SHP77 (cell line): ENCODE measurements at regions not wholly inside any gene's neighbourhood (a gene's known extent, or its start where the extent isn't known, plus 50 kb on each side); places are given as distances from the start of the nearest gene placed in this dataset.
"Not testable (repeated sequence)": the region's sequence is repeated elsewhere in the genome, so short reads cannot be mapped to it uniquely, and the experiment has no call there.

Source experiments
- DNase-seq, 2 experiments: peaks; one replicate each; lab custom pipeline; 2025; lab: John Stamatoyannopoulos, UW

DNA sequence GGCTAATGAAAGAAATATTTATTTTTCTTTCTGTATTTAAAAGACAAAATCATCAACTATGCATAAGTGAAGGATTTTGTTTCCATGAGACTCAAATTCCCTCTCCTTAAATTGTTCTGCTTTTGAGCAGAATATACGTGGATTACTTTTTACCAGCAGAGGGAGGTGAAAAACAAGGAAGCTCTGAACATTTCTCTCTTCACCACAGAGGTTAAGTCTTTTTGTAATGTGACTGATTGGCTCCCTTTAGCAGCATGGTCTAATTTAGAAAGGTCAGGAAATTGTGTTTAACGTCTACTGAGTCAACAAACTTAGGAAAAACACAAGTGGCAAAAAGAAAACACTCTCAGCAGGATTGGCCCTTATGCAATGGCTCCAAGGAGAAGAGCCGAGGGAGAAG is 55.1 kb upstream of the F9 start:
- no peak for DNase-seq

DNA sequence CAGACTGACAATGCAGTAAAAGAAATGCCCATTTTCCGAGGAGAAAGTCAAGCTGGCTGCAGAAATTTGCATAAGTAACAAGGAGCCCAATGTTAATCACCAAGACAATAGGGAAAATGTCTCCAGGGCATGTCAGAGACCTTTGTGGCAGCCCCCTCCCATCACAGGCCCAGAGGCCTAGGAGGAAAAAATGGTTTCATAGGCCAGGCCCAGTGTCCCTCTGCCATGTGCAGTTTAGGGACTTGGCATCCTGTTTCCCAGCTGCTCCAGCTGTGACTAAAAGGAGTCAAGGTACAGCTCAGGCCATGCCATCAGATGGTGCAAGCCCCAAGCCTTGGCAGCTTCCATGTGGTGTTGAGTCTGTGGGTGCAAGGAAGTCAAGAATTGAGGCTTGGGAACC is 68.6 kb upstream of the F9 start:
- not testable (repeated sequence) for DNase-seq

GRCh38 chrX:139454743-139455142 is 75.8 kb upstream of the F9 start:
- no peak for DNase-seq

DNA sequence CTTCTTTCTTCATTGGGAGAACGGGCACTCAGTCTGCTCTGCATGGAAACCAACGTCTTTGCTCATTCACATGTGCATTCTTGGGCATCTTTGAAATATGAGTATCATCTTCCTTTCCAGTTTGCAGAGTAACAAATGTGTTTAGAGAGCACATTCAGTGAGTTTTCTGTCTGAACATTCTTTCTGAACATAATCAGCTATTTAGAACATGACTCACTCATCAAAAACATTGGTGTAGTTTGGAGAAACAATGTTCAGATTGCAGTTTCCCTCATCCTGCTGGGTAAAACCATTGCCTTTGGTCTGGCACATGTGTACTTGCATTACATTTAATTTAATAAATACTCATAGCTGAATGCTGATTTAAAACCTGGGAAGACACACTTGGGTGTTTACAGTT is 81.5 kb upstream of the F9 start:
- DNase-seq, result no peak

DNA sequence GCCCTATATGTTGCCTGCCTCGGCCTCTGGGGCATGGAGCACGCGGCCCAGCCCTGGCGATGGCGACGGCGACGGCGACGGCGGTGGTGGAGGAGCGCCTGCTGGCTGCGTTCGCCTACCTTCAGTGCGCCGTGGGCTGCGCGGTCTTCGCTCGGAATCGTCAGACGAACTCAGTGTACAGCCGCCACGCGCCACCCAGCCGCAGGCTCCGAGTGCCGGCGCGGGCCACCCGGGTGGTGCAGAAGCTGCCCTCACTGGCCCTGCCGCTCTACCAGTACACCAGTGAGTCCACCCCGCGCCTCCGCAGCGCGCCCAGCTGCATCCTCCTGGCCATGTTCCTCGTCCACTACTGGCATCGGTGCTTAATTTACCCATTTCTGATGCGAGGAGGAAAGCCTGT is 83.7 kb upstream of the F9 start:
- no peak for DNase-seq

- no peak for DNase-seq
These were observed 100.6 kb upstream of the F9 start for GRCh38 chrX:139429913-139430312.

DNA sequence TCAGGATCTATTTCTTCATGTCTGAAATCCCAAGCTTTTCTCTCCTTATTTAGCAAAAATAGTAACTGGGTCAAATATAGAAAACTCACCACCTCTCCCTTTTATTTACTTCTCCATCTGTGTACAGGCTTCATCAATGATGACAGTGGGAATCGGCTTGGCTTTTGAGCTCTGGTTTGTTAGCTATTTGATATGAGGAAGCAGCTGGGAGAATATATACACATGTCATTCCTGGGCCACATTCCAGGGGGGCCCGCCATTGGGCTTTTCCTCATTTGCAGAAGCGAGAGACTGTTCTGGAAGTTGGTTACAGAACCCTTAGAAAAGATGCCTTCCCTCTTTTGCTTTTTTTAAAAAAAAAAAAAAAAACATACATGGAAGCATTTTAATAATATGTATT is 107.4 kb upstream of the F9 start:
- DNase-seq, result no peak

DNA sequence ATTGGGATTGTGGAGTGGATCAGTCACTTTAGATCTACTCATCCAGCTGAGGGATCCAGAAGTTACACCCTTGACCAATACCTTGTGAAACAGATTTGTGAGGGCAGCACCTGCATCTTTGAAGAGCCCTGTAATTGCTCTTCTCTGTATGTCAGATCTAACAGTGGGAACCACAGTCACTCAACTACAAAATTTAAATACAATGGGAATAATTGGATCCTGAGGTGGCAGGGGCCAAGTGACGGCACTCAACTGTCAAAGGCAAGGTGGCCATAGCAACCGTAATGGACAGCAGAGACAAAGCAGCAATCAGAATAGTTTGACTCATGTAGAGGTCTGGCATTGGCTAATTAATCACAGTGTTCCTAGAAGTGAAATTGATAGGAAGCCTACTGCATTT is 132.3 kb upstream of the F9 start:
- not testable (repeated sequence) for DNase-seq

DNA sequence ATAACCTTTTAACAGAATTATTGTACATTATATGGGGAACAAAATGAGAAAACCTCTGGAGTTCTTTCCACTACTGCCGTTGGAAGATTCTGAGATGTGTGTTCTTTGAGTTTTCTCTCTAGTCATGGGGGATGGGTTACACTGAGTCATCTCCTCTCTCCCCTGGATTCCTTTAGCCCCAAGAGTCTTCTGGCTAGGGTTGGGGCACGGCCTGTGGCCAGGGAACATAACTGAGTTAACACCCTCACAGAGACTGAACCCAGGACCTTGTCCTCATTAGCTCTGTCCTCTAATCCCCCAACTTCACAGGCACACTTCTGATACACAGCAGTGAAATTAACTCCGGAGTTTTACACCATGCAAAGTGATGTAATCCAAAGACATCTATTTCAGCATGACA is 142.3 kb upstream of the F9 start:
- DNase-seq, result no peak

DNA sequence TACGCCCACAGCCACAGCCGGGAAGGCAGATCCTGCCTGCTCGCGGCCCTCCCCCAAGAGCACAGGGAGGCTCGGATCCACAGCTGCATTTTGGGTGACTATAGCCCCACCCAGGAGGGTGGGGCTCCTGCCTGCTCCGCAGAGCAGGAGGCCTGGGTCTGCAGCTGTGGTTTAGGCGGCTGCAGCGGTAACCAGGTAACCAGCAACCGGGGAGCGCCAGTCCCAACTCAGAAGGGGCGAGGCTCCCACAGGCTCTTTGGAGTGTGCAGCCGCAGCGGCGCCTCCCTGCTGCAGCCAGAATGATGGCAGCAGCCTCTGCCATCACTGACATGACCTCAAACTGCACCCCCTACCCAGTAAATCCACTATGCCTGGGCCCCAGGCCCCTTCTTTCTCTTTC is 148.0 kb upstream of the F9 start:
- DNase-seq, result no peak

GRCh38 chrX:139376547-139376946 is 154.0 kb upstream of the F9 start:
- not testable (repeated sequence) for DNase-seq

DNA sequence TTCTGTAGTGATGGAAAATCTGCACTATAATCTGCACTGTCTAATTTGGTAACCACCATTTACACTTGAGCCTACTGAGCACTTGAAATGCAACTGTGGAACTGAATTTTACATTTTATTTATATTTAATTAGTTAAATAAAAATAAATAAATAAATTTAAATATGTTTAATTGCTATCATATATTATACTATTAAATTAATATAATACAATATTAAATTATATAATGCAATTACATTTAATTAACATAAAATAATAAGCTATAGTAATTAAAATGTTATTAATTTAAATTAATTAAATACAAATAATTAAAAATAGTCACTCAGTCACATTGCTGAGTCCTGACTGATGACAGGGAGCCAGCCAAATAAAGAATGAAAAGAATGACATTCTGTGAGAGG is 170.2 kb upstream of the F9 start:
- no peak for DNase-seq

GRCh38 chrX:139342594-139342991 is 187.9 kb upstream of the F9 start:
- not testable (repeated sequence) for DNase-seq

- not testable (repeated sequence) for DNase-seq
These were observed 188.5 kb upstream of the F9 start for GRCh38 chrX:139341855-139342593.

GRCh38 chrX:139332441-139332840 is 198.1 kb upstream of the F9 start:
- no peak for DNase-seq

DNA sequence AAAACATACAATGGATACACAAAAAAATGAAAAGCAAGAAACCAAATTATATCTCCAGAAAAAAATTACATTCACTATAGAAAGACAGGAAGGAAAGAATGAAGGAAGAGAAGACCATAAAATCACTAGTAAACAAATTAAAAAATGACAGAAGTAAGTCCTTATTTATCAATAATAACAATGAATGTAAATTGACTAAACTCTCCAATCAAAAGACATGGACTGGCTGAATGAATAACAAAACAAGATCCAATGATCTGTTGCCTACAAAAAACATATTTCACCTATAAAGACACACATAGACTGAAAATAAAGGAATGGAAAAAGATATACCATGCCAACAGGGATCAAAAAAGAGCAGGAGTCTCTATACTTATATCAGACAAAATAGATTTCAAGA is 203.2 kb upstream of the F9 start:
- no peak for DNase-seq

- no peak for DNase-seq
These were observed 205.8 kb upstream of the F9 start for GRCh38 chrX:139324756-139325155.

DNA sequence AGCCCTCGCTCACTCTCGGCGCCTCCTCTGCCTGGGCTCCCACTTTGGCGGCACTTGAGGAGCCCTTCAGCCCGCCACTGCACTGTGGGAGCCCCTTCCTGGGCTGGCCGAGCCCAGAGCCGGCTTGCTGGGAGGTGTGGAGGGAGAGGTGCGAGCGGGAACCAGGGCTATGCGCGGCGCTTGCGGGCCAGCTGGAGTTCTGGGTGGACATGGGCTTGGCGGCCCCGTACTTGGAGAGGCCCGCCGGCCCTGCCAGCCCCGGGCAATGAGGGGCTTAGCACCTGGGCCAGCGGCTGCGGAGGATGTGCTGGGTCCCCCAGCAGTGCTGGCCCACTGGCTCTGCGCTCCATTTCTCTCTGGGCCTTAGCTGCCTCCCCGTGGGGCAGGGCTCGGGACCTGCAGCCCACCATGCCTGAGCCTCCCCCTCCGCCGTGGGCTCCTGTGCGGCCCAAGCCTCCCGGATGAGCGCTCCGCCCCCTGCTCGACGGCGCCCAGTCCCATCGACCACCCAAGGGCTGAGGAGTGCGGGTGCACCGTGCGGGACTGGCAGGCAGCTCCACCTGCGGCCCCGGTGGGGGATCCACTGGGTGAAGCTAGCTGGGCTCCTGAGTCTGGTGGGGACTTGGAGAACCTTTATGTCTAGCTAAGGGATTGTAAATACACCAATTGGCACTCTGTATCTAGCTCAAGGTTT is 209.7 kb upstream of the F9 start:
- not testable (repeated sequence) for DNase-seq

GRCh38 chrX:139306675-139307074 is 223.9 kb upstream of the F9 start:
- DNase-seq, result not testable (repeated sequence)

- DNase-seq, result no peak
These were observed 226.1 kb upstream of the F9 start for GRCh38 chrX:139304471-139304870.

GRCh38 chrX:139299309-139299708 is 231.2 kb upstream of the F9 start:
- no peak for DNase-seq

DNA sequence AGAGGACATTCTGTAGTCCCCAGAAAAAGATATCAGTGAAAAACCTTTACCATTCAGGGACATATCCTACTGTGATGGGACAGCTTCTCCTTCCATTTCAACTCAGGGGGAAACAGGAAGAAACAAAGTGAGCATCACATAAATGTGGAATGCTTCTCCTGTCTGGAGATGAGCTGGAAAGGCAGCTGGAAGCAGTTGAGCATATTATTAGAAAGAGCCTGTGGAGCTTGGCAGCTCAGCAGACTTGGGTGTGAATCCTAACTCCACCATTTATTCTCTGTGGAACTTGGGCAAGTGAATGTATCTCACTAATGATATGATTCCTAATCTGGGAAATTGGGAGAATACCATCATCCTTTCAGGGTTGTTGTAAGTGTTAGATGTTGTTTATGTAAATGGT is 232.1 kb upstream of the F9 start:
- DNase-seq, result no peak

- DNase-seq, result no peak
These were observed 232.9 kb upstream of the F9 start for GRCh38 chrX:139297638-139298037.

DNA sequence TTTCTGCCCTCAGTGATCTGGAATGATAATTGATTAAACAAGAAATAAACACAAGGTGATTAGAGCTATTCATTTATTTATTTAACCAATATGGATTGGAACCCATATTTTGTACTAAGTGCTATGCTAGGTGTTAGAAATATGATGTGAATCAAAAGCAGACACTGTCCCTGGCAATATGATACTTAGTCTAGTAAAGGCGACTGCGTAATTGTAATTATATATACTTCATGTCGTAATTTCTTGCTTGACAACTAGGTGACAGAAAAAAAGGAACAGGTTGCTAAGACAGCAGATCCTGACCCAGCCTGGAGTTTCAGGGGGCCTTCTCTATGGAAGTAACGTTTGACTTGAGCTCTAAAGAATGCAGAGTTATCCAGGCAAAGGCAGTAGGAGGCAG is 236.5 kb upstream of the F9 start:
- DNase-seq, result no peak
